Lower leg skin (tissue), 3 donors: ENCODE measurements at regions not wholly inside any gene's neighbourhood (a gene's known extent, or its start where the extent isn't known, plus 50 kb on each side); places are given as distances from the start of the nearest gene placed in this dataset.

Experiments
- CTCF ChIP-seq, 3 donors: fragments of 450-650 bp; IDR thresholded peaks; one replicate each; pipeline ENCODE4 v1.5.1; 2016; ENCODE audit warnings: antibody characterized with exemption in 3 of 3, mild to moderate bottlenecking in 3 of 3, moderate library complexity in 2 of 3
- POLR2A ChIP-seq, 2 donors: fragments of 450-650 bp; IDR thresholded peaks; one replicate each; pipeline ENCODE4 v1.6.1; 2016 to 2017; ENCODE audit warnings: antibody characterized with exemption in 2 of 2, mild to moderate bottlenecking in 1 of 2, moderate library complexity in 1 of 2

DNA sequence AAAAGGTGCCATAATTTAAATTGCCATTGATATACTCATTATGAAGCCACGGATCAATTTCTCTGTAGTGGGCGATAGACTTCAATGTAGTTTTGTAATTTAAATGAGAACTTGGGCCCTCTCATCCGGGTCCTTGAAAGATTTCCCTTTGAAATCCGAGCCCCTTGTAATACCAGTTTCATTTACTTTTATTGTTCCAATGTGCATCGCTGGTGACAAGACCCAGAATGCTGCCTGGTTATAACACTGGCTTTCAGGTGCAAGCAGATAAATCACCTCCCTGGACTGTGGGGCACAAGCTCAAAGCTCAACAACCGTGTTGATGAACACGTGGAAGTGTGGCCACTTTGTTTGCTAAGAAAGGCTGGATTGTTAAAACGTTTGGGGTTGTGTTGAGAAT lies 68.9 kb upstream of the FZD10 start:
- TF ChIP-seq CTCF (IDR thresholded peaks at IDR 0.05) (no peak), POLR2A (IDR thresholded peaks at IDR 0.05) (no peak)
